GM18520 (cell line): ENCODE measurements at regions not wholly inside any gene's neighbourhood (a gene's known extent, or its start where the extent isn't known, plus 50 kb on each side); places are given as distances from the start of the nearest gene placed in this dataset.

Experiments
- ATAC-seq: cut with Tn5 transposase; IDR thresholded peaks from one replicate; pipeline ENCODE4 v1.9.1; 2021; ENCODE audit not compliant: unreplicated experiment

DNA sequence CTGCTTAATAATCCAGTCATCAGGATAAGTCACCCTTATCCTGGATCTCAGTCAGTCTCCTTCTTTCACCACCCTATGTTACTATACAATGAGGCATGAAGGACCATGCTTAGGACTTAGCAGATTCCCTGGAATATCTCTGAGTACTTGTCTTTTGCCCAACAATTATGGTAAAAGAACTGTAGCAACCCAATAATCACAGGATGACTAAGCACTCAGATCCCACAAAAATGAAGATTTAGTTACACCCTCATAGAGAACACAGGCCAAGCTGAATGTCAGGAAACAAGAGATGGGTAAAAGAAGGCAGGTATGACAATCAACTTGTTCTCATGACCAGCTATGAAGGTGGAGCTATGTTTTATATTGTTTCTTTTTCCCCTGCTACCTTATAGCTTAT, 91.4 kb downstream of the EDN1 start:
- no peak for ATAC-seq

DNA sequence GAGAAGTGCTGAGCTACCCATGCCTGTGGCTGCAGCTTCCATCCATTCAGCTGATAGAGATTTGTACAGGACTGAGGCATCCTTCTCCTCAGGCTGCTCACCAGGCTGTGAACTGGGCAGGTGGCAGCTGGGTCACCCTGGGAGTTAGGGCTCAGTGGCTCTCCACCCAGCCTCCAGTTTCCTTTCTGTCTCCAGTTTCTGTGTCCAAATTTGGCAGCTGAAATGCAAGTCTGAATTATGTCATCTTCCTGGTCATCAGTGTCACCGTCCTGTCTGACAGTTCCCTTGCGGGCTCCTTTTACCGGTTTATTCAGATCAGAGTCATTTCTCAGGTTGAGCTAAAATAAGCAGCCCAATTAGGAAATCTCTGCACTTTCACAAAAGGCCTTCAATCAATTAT, 93.3 kb downstream of the EDN1 start:
- no peak for ATAC-seq

DNA sequence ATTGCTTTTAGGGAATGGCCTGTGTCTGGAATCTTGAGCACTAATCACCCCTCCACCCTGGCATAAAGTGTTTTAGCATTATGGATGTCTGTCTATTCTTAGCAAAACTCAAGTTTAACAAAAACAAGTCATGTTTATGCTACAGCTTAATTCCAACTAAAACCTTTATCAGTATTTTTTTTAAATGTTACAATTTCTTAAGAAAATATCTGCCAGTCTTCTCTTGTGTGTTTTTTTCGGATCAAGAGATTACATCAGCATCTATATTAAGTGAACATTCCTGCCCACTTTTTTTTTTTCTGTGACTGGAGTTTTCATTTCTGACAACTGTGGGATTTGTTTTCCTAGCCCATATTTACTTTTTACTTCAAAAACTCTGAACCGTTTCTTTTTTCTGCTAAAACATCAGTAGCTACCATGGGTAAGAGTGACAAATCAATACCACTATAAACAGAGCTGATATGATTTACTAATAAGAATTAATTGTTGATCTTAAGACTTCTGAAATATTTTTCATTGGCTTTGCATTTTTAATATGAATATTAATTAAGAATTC, 94.3 kb downstream of the EDN1 start:
- ATAC-seq, result no peak

DNA sequence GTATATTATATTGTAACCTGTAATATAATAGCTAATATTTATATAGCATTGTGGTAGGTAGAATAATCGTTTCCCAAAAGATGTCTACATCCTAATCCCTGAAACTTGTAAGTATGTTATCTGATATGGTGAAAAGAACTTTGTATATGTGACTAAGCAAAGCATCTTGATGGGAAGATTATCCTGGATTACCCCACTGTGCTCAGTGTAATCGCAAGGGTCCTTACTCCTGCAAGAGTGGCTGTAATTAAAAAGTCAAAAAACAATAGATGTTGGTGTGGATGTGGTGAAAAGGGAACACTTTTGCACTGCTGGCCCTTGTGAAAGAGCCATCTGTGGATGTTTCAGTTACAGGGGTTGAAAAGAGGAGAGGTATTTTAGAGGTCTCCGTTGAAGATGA, 95.2 kb downstream of the EDN1 start:
- no peak for ATAC-seq

DNA sequence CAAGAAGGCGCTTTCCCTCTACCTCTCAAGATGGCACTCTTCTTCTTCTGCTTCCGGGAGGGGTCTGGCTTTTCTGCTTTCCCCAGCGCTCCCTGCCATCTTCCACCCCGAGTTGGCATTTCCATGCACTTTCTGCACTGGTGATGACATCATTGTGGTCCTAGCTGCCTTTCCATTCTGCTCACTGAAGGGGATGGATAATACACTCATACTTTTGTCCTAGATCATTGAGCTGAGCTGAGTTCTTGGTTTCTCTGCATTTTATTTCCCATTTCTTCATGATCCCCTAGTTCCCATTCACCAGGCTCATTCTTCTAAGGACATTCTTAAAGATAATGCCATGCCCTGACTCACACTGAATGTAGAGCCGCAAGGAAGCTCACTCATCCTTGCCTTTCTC, 96.7 kb downstream of the EDN1 start:
- no peak for ATAC-seq

DNA sequence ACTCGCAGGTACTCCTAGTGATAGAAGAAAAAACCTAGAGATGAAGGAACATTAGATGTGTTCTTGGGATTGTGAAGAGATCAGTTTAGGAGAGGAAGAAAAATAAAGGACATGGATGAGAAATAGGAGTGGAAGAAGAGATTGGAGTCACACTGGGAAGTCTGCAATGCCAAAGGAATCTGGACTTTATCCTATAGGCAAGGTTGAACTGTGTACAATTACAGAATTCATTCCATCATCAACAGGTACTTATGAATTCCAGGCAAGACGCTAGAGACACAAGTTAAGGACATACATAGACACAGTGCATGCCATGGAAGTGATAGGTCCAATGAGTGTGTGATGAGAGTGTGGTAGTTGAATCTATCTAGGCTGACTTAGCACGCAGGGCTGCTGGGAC, 101.3 kb downstream of the EDN1 start:
- ATAC-seq, result no peak

DNA sequence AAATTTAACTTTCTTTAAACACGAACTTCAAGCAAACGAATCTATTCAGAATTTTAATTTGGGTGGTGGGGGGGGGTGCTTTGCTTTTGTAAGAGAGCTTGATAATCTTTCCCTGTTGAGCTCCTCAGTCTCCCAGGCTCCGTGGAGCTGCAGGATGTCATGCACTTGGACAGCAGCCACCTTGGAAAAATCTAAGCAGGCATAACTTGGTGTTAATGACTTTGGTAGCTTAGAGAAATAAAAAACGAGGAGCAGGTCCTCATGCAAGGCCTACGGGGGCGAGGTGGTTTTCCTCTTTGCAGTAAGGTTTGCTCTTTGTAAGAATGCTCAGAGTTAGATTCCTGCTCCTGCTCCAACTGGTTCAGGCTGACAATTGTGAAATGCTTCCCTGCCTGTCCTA, 102.3 kb downstream of the EDN1 start:
- ATAC-seq, result no peak

DNA sequence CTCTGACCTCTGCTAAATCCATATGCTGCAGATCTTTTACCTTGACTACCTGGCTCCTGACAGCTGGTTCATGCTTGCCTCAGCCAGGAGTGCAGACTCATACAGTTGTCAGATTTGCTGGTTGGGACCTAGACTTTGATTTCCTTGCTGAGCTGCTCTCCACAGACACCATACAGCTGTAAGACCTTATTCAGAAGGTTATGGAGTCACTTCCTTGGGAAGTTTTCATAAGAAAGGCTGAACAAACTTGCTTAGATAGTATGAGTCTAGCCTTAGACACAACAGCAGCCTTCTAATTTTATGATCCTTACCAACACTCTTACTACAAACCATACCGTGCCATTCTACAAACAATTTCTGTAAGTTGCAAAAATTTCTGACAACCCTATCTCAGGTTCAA, 102.9 kb downstream of the EDN1 start:
- no peak for ATAC-seq

DNA sequence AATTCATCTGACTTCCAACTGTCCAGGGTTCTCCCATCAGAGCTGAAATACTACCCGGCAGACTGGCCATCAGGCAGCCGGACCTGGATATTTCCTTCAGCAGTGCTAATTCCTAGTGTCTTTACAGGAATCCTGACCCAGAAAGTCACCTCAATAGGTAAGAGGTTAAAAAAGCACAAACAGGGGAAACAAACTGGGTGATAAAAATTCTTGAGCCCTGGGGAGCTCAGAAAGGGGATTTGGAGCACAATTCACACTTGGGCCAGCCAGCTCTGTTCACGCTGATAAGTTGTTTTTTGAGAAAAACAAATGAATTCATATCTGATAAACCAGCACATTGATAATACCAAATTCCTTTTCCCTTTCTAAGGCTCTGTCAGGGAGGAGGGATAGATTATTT, 104.0 kb downstream of the EDN1 start:
- no peak for ATAC-seq

DNA sequence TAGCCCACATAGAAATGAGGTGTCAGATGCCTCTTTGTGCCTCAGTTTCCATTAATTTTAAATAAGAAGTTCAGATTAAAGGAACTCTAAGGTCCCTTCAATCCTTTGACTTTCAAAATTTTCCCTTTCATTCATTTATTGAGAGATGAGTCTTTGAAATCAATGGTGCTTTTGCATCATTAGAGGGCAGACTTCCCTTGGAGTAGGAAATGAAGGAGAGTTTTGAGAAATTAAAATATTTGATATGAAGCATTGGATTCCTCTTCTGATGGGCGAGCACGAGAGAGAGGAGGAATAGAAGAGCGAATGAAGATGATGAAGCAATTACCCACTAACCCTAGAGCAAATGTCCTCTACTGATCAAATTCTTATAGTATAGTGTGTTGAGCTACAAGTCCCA, 105.7 kb downstream of the EDN1 start:
- no peak for ATAC-seq

DNA sequence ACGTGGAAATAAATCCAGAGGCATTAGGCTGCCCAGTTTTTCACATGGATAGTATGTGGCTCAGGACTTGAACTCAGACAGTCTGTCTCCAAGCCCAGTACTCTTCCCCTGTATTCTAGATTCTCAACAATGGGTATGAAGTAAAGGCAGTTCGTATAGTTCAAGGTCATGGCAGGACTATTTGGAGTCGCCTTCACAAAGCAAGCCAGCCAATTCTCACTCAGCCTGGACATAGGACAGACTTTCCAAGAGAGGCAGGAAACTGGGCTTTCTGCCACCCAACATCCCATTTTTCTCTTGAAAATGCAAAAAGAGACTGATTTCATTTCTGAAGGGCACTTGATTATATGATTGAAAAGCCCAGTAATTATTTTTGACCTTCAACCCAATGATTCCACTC, 111.0 kb downstream of the EDN1 start:
- ATAC-seq, result no peak

DNA sequence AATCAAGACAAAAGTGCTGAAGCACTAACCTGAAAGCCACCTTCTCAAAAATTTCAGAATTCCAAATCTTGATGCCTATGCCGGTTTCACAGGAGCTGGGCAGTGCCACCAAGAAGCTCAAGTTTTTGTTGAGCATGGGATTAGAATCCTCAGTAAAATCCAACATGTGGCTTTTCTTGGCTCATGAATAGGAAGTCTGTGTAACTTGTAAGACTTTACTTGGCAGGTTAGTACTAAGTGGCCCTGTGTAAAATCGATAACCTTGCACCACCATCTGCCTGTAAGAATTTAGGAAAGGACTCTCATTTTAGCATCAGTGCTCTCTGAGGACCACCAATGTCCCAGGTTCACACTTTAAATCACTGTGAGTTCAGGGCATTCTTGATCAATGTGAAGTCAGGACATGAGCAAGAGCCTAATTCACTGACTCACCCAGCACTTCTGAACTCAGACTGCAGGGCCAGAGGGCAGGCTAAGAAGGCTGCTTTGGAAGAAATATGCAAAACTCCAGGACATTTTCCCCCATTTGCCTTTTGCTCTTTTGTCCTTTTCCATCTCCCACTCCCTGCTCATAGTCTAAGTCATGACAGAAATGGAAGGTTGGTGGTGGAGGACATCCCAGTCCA, 113.2 kb downstream of the EDN1 start:
- no peak for ATAC-seq

DNA sequence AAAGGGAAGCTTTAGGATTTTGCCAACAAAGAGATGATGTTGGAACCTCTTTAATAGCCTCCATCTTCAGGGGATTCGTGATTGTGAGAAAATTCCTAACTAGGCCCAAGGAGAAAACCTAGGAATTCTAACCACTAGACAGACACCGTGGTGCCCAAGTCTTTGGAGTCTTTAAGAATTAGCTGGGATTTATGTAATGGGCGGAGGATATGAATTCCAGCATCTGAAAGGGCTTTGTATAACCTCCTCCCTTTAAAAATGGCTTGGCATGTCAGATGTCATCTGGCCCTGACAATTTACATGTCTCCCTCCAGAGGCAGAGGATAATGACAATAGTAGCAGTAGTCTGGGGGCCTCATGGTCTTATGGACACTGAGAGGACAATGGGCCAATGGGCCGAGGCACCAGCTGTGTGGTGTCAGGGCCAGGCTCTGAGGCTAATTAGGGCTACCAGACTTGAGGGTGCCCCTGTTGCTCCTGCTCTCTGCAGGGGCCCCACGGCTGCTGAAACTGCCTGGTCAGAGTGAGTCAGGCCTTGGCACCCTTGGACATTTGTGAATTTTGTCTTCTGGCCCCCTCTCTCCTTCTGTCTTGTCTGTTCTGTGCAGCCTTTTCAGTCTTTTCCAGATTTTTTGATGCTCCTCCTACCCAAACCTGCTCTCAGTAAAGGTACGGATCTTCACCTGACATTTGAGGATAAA, 113.9 kb downstream of the EDN1 start:
- ATAC-seq, result no peak

DNA sequence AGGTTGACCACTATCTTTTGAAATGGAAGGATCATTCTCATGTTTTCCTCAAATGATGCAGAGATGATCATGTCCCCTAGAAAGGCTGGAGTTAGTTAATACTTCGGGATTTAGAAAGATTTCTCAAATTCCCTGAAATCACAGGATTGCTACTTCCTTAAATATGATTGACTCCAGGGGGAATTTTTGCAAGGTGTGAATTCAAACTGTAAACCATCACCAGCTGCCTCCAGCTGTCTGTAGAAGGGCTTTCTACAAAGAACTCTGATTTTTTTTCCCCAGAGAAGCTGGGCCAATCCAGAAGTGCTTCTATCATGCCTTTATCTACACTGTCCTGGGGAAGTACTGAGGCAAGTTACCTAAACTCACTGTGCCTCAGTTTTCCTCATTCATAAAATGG, 114.5 kb downstream of the EDN1 start:
- no peak for ATAC-seq

DNA sequence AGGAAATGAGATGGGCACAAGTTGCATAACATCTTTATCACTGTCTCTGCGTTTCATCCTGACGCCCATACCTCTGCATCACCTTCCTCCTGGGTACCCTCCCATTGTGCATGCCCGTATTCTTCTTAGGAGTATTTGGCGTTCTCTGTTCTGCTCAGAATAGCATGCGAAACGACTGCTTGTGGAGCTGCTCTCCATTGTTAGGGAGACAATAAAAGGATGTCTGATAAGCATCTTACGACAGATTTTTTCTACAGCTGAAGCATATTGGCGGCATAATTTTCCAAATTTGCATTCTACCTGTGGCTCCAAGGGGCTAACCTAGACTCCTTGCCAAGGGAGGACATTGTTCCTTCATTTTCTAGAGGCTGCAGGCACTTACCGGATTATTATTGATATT, 118.6 kb downstream of the EDN1 start:
- no peak for ATAC-seq

DNA sequence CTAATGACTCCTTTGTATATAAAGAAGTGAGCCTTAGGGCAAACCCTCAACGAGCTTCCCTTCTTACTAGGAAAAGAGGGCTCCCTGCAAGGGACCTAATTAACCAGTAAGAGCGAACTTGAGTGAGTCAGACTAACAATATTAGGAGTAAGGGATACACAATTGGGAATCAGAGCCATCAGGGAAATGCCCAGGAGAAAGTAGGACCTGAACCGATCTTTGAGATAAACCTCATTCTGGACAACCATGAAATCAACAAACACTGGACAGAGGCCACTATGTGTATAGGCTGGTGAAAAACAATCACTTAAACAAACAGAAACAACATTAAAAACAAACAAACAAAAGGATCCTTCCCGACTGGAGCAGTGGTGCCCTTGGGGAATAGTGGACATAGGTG, 120.8 kb downstream of the EDN1 start:
- ATAC-seq, result no peak

DNA sequence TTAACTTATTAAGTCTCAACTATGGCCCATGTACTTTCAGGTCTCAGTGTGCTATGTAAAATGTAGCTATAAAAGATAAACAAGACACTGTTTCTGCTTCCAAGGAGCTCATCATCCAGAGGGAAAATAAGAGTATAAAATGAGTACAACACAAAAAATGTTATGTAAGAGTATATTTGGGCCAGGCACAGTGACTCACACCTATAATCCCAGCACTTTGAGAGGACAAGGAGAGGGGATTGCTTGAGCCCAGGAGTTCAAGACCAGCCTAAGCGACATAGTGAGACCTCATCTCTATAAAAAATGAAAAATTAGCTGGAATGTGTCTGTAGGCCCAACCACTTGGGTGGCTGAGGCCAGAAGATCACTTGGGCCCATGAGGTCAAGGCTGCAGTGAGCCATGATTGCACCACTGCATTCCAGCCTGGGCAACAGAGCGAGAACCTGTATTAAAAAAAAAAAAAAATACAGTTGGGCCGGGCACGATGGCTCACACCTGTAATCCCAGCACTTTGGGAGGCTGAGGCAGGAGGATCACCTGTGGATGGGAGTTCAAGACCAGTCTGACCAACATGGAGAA, 124.0 kb downstream of the EDN1 start:
- no peak for ATAC-seq

DNA sequence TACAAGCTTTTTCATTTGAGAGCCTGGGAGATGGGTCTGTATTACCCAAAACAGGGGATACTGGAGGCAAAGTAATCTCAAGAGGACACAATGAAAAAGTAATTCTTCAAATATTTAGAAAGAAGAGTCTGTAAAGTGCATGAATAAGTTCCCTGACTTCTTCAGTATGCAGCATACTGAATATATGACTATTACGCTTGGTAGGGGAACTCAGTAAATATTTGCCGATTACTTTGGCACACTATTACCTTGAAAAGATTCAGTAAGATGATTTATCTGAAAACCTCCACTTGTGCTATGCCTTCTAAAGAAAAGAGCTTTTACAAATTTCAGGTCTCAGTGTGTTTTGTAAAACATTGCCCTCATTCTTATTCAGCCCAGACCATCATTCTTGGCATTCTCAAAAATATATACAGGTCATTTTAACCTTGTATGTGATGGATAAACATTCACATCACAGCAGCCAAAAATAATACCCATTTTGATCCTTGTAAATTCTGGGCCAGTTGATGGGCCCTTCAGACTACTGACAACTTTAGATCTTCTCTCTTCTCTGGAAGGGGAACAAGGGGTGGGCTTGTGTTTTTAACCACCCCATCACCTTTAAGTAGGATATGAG, 125.9 kb downstream of the EDN1 start:
- ATAC-seq, result no peak

DNA sequence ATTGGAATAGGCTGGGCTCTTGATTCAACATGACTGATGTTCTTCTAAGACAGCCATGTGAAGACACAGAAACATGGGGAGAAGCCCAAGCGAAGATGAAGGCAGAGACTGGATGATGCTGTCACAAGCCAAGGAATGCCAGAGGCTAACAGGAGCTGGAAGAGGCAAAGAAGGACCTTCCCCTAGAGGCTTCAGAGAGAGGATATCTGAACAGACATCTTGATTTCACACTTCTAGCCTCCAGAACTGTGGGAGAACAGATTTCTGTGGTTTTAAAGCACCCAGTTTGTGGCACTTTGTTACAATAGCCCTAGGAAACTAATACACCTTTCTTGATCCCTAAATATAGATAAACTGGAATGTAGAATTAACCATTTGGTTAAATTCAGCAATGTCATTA, 127.0 kb downstream of the EDN1 start:
- no peak for ATAC-seq

DNA sequence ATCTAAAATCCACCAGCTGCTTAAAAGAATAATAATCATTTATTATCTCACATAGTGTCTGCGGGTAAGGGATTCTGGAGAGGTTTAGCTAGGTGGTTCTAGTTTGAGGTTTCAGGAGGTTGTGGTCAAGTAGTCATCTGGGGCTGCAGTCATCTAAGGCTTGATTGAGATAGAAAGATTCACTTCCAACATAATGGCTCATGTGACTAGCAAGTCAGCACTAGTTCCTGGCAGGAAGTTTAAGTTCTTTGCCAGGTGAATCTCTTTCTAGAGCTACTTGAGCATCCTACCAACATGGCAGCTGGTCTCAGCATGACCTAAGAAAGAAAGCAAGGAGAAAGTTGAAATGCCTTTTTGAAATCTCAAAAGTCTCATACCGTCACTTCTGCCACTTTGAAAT, 128.8 kb downstream of the EDN1 start:
- no peak for ATAC-seq

DNA sequence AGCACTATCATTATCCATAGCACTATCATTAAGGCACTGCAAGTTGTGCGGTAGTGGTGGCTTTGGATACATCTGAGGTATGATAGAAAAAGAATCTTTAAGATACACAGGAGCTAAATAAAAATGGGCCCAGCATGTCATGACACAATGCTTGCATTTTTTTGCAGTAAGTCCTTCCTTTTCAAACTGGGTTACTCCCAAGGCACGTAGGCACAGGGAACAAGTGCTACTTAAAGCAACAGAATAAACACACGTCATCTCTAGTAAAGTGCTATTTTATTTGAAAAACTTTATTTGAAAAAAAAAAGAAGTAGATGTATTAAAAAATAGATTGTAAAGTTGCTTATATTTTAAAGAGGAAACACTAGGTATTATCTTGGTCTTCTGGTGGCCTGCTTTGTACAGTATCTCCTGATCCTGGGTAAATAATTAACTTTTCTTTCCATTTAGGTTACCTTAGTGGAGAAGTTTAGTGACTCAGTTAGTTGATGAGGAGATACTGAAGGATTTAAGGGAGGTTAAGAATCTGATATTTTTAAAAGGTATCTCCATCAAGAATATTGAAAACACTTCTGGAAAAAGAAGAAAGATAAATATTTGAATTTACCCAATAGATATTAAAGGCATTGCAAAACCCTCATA, 129.6 kb downstream of the EDN1 start:
- ATAC-seq, result no peak

DNA sequence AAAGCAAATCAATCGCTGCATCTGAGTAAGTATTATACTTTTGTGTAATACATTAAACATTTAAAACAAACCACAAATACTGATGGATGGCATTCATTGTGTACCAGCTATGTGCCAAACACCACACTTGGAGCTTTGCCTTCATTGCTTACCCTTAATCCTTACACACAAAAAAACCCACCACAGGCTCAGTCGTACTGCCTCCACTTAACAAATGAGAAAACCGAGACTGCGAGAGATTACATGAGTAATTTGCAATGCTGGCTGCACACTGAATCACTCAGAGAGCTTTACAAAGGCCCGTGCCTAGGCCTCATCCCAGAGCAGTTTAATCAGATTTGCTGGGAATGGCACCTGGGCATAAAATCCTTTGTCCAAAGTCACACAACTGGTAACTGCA, 130.5 kb downstream of the EDN1 start:
- no peak for ATAC-seq
